ENCODE measurements at regions not wholly inside any gene's neighbourhood (a gene's known extent, or its start where the extent isn't known, plus 50 kb on each side); places are given as distances from the start of the nearest gene placed in this dataset.

GRCh38 chr10:36425131-36425797 is 700.1 kb upstream of the ANKRD30A start:
- DNase-seq (ENCODE audit: low read depth, low spot score), result no peak
- H3K27ac ChIP-seq (ENCODE audit: low read depth, low read length), result no peak overlapping the region
- H3K27me3 ChIP-seq (ENCODE audit: control insufficient read depth, insufficient read depth, low read length), result no peaks in the 10 kb centered on the region
- CTCF ChIA-PET, result no interaction called here
- no peaks in the 10 kb centered on the region for H3K9me3 ChIP-seq (ENCODE audit: control insufficient read depth, insufficient read depth, low read length)
- TF ChIP-seq CTCF (IDR thresholded peaks at IDR 0.05; ENCODE audit: low read depth, low read length), result no peak
- POLR2A ChIA-PET, result no interaction called here
- no peak overlapping the region for H3K4me3 ChIP-seq (ENCODE audit: low read depth, low read length)

DNA sequence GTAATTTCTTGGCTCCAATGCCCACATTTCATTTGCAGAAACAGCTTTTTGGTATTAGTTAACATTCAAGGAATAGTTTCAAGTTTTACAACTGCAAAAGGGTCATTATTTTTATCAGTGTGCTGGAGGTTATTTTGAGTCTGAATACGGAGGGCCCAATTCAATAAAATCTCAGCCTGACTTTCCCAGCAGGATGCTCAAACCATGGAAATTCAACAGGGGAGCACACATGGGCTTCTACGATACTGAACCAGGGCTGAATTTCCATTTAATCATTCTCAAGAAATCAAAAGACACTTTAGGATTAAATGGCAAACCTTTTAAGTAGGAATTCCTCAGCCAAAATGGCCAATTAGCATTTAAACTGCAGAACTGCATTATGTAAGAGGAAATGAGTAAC is 700.9 kb upstream of the ANKRD30A start:
- Histone ChIP-seq H3K4me3 (ENCODE audit: low read depth, low read length) (no peak overlapping the region), H3K27me3 (ENCODE audit: control insufficient read depth, insufficient read depth, low read length) (no peaks in the 10 kb centered on the region), H3K27ac (ENCODE audit: low read depth, low read length) (no peak overlapping the region), H3K9me3 (ENCODE audit: control insufficient read depth, insufficient read depth, low read length) (no peaks in the 10 kb centered on the region)
- no peak for TF ChIP-seq CTCF (IDR thresholded peaks at IDR 0.05; ENCODE audit: low read depth, low read length)
- DNase-seq (ENCODE audit: low read depth, low spot score), result no peak
- CTCF ChIA-PET, result no interaction called here
- POLR2A ChIA-PET, result no interaction called here

DNA sequence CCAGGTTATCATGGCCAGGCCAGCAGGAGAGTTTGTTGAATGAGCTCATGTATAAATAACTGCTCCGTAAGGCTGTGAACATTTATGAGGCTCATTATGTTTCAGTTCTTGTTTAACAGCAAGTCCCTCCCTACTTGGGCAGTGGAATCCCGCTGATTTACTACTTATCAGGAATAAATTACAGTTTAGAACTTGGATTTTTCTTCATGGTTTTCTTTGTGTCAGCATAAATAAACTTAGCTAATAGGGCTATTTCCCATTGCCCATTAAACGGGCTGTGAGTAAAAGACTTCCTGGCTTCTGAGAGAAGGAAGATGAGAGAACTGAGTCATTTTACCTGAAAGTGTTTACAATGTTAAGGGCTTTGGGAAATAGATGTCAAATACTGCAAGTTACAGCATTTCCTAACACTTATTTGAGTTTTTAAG is 701.6 kb upstream of the ANKRD30A start:
- POLR2A ChIA-PET, result no interaction called here
- CTCF ChIA-PET, result no interaction called here

GRCh38 chr10:36421992-36422391 is 703.4 kb upstream of the ANKRD30A start:
- no peak overlapping the region for H3K4me3 ChIP-seq (ENCODE audit: low read depth, low read length)
- ChIA-PET CTCF (no interaction called here), POLR2A (no interaction called here)
- no peak for DNase-seq (ENCODE audit: low read depth, low spot score)
- no peaks in the 10 kb centered on the region for H3K9me3 ChIP-seq (ENCODE audit: control insufficient read depth, insufficient read depth, low read length)
- no peak for TF ChIP-seq CTCF (IDR thresholded peaks at IDR 0.05; ENCODE audit: low read depth, low read length)
- H3K27ac ChIP-seq (ENCODE audit: low read depth, low read length), result no peak overlapping the region
- H3K27me3 ChIP-seq (ENCODE audit: control insufficient read depth, insufficient read depth, low read length), result no peaks in the 10 kb centered on the region

More for the DNA sequence above, 701.6 kb upstream of the ANKRD30A start:
- H3K9me3 ChIP-seq (ENCODE audit: control insufficient read depth, insufficient read depth, low read length), result no peaks in the 10 kb centered on the region
- no peak for DNase-seq (ENCODE audit: low read depth, low spot score)
- TF ChIP-seq CTCF (IDR thresholded peaks at IDR 0.05; ENCODE audit: low read depth, low read length), result no peak
- H3K4me3 ChIP-seq (ENCODE audit: low read depth, low read length), result no peak overlapping the region
- no peak overlapping the region for H3K27ac ChIP-seq (ENCODE audit: low read depth, low read length)
- no peaks in the 10 kb centered on the region for H3K27me3 ChIP-seq (ENCODE audit: control insufficient read depth, insufficient read depth, low read length)

GRCh38 chr10:36416513-36416912 is 708.9 kb upstream of the ANKRD30A start:
- Histone ChIP-seq H3K9me3 (ENCODE audit: control insufficient read depth, insufficient read depth, low read length) (no peaks in the 10 kb centered on the region), H3K27ac (ENCODE audit: low read depth, low read length) (no peak overlapping the region), H3K27me3 (ENCODE audit: control insufficient read depth, insufficient read depth, low read length) (no peaks in the 10 kb centered on the region), H3K4me3 (ENCODE audit: low read depth, low read length) (no peak overlapping the region)
- ChIA-PET CTCF (no interaction called here), POLR2A (no interaction called here)
- TF ChIP-seq CTCF (IDR thresholded peaks at IDR 0.05; ENCODE audit: low read depth, low read length), result no peak
- DNase-seq (ENCODE audit: low read depth, low spot score), result no peak
